Vagina (tissue), 2 donors: ENCODE measurements at regions not wholly inside any gene's neighbourhood (a gene's known extent, or its start where the extent isn't known, plus 50 kb on each side); places are given as distances from the start of the nearest gene placed in this dataset.

ENCODE experiments used
- POLR2AphosphoS5 ChIP-seq, 2 donors: sonication (generic); formaldehyde crosslinking; IDR thresholded peaks; one replicate each; pipeline ENCODE4 v1.9.0; 2017; ENCODE audit warnings: antibody characterized with exemption in 2 of 2, mild to moderate bottlenecking in 2 of 2, low read depth in 1 of 2; ENCODE audit not compliant: insufficient read depth in 1 of 2
- TF ChIP-seq, protein P1 (sequence below), 3 experiments: fragments of 450-650 bp in 2 of 3; fragments of 200-600 bp in 1 of 3; sonication (generic) in 1 of 3; IDR thresholded peaks; one replicate each; pipeline ENCODE4 v1.5.1; 2017 to 2019; ENCODE audit warnings: antibody characterized with exemption in 3 of 3, mild to moderate bottlenecking in 2 of 3, moderate library complexity in 2 of 3

DNA sequence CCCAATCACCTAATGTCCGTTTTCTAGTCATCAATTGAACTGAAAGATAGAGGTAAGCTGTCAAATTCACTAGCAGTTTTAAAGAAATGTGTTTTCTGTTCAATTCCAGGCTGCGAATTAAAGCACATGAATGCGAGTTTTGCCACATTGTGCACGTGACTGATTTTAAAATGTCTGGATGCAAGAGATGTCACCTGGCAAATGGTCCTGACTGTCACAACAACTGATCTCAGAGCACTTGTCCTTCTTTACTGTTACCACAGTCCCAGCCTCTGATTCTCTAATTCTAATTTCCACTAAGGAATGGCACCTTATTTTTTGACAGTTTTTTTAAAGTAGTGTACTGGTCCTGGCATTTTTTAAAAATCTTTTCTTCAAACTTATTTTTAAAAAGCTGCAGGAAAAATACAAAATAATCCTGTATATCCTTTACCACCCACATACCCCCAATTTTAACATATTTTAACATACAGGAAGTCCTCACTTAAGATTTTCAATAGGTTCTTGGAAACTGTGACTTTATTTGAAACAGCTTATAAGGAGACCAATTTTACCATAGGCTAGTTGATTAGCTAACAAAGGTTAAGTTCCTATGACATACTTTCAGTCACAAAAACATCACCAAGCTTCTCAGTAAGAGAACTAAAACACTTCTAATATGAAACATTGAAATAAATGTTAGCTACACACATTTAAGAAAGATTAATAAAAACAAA, 1364.3 kb downstream of the EFNA5 start:
- TF ChIP-seq, protein P1, sequence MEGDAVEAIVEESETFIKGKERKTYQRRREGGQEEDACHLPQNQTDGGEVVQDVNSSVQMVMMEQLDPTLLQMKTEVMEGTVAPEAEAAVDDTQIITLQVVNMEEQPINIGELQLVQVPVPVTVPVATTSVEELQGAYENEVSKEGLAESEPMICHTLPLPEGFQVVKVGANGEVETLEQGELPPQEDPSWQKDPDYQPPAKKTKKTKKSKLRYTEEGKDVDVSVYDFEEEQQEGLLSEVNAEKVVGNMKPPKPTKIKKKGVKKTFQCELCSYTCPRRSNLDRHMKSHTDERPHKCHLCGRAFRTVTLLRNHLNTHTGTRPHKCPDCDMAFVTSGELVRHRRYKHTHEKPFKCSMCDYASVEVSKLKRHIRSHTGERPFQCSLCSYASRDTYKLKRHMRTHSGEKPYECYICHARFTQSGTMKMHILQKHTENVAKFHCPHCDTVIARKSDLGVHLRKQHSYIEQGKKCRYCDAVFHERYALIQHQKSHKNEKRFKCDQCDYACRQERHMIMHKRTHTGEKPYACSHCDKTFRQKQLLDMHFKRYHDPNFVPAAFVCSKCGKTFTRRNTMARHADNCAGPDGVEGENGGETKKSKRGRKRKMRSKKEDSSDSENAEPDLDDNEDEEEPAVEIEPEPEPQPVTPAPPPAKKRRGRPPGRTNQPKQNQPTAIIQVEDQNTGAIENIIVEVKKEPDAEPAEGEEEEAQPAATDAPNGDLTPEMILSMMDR (IDR thresholded peaks at IDR 0.05): no peak
- TF ChIP-seq POLR2AphosphoS5 (IDR thresholded peaks at IDR 0.05; ENCODE audit: insufficient read depth in 1 of 2, low read depth in 1 of 2): no peak
